ENCODE measurements at regions not wholly inside any gene's neighbourhood (a gene's known extent, or its start where the extent isn't known, plus 50 kb on each side); places are given as distances from the start of the nearest gene placed in this dataset.

DNA sequence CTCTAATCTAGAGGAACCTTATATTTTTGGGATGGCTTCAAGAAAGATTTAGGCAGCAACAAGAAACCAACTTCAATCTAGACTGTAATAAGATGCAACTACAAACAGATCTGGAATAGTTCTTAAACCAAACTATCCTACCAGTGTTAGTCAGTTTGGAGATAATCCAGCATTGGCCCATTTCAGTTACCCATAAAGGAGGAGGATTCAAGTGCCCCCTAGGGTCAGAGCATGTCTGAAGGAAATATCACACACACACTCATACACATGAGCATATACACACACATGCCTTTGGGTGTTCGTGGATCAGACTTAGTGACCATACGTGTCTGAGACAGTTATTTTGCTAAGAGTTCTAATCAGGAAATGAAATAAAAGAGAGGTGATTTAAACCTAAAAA is 261.2 kb downstream of the ADAMTS20 start:
- no peak for TF ChIP-seq EP300 (IDR thresholded peaks at IDR 0.05)
- no peak for TF ChIP-seq POLR2A (IDR thresholded peaks at IDR 0.05)
- TF ChIP-seq, protein P1, sequence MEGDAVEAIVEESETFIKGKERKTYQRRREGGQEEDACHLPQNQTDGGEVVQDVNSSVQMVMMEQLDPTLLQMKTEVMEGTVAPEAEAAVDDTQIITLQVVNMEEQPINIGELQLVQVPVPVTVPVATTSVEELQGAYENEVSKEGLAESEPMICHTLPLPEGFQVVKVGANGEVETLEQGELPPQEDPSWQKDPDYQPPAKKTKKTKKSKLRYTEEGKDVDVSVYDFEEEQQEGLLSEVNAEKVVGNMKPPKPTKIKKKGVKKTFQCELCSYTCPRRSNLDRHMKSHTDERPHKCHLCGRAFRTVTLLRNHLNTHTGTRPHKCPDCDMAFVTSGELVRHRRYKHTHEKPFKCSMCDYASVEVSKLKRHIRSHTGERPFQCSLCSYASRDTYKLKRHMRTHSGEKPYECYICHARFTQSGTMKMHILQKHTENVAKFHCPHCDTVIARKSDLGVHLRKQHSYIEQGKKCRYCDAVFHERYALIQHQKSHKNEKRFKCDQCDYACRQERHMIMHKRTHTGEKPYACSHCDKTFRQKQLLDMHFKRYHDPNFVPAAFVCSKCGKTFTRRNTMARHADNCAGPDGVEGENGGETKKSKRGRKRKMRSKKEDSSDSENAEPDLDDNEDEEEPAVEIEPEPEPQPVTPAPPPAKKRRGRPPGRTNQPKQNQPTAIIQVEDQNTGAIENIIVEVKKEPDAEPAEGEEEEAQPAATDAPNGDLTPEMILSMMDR (IDR thresholded peaks at IDR 0.05): no peak
- no peak for TF ChIP-seq POLR2AphosphoS5 (IDR thresholded peaks at IDR 0.05)
